ENCODE measurements at regions not wholly inside any gene's neighbourhood (a gene's known extent, or its start where the extent isn't known, plus 50 kb on each side); places are given as distances from the start of the nearest gene placed in this dataset.

- ChIA-PET CTCF (interaction anchor here (1.2 kb wide), 1 partner anchor 9 kb away, joined by 3 read pairs; no protein-coding TSS in a partner anchor), POLR2A (no interaction called here)
These were observed 551.1 kb downstream of the PLPP3 start for GRCh38 chr1:56028244-56028643.

- POLR2A ChIA-PET = no interaction called here
- CTCF ChIA-PET = no interaction called here
These were observed 553.4 kb downstream of the PLPP3 start for GRCh38 chr1:56025942-56026341.

DNA sequence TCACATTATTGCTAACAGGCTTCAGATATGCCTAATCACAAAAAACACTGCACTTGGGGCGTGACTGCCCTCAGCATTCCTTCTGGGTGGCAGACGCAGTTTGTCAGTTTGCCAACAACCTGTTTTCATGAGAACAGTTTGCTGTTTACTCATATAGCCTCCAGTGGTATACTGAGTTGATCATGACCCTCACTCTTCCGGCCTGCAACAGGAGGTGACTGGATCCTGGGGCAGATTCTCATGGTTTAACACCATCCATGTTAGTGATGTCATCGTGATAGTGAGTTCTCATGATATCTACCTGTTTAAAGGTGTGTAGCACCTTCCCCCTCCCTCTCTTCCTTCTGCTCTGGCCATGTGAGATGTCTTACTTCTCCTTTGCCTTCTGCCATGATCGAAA is 555.2 kb downstream of the PLPP3 start:
- CTCF ChIA-PET = no interaction called here
- POLR2A ChIA-PET = no interaction called here

DNA sequence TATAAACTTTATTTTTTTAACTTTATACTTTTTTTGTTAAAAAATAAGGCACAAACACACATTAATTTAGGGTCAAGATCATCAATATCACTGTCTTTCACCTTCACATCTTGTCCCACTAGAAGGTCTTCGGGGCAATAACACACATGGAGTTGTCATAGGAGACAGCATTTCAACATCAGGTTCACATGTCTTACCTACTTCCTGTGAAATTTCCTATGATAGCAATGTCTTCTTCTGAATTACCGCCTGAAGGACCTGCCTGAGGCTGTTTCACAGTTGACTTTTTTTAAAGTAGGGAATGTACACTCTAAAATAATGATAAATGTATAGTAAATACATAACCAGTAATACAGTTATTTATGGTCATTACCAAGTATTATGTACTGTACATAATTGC is 559.4 kb downstream of the PLPP3 start:
- ChIA-PET POLR2A (no interaction called here), CTCF (interaction anchor here (0.9 kb wide), 1 partner anchor 8 kb away, joined by 3 read pairs; no protein-coding TSS in a partner anchor)

DNA sequence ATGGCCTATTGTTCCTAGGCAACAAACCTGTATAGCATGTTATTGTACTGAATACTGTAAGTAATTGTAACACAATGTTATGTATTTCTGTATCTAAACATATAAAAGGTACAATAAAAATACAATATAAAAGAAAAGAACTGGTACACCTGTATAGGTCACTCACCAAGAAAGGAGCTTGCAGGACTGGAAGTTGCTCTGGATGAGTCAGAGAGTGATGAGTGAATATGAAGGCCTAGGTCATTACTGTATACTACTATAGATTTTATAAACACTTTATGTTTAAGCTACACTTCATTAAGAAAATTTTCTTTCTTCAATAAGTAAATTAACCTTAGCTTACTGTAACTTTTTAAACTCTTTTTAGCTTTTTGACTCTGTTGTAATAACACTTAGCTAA is 559.9 kb downstream of the PLPP3 start:
- POLR2A ChIA-PET = no interaction called here

GRCh38 chr1:56017336-56017735 is 562.0 kb downstream of the PLPP3 start:
- ChIA-PET POLR2A (no interaction called here), CTCF (no interaction called here)

More for the DNA sequence above, 559.9 kb downstream of the PLPP3 start:
- CTCF ChIA-PET = interaction anchor here (0.9 kb wide), 1 partner anchor 8 kb away, joined by 3 read pairs; no protein-coding TSS in a partner anchor

DNA sequence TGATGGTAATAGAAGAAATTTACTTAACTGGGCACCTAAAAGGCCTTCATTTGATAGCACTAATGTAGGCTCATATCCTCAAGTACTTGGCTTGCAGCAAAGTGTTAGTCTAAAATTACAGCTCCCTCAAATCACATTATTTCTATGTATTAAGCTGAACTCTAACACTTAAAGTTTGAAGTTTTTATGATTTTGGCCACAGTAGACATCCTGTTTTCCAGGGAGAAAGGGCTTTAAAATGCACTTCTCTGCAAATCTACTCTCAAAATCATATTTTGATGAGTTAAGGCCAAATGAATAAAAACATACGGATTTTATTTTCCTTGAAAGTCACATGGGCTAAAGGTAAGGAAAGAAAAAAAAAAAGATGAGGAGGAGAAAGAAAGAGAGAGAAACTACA is 575.5 kb downstream of the PLPP3 start:
- POLR2A ChIA-PET = no interaction called here
- CTCF ChIA-PET = no interaction called here

- POLR2A ChIA-PET = no interaction called here
- CTCF ChIA-PET = no interaction called here
These were observed 577.1 kb downstream of the PLPP3 start for GRCh38 chr1:56002231-56002630.

DNA sequence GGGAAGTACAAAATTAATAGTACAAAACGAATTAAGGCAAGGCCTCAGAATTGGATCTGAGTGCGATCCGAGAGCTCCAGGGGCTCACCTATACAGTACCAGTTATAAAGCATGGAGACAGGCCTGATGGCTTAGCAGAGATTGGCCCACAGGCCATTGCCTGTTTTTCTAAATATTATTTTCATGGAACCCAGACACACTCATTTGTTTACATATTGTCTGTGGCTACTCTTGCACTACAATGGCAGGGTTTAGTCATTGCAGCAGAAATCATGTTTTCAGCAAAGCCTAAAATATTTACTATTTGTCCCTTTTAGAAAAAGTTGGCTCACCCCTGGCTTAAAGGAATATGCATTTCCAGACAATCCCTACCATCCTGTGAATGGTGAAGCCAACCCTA is 578.9 kb downstream of the PLPP3 start:
- ChIA-PET CTCF (no interaction called here), POLR2A (no interaction called here)

DNA sequence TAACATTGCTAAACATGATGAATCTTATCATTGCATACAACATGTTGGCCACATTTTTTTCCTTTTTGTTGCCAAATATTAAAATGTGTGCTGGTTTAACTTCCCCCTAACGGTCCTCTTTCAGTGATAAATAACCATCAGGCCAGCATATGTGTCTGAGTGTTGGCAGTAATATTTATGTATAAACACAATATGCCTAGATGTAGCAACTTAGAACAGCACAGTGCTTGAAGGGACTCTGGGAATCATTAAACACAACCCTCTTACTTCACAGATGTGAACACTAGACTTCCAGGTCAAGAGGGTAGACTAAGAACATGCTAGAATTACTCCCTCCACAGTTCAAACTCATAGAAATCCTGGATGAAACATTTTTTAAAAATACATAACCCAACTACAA is 581.8 kb downstream of the PLPP3 start:
- POLR2A ChIA-PET = no interaction called here
- CTCF ChIA-PET = no interaction called here

GRCh38 chr1:55993646-55994318 is 585.6 kb downstream of the PLPP3 start:
- CTCF ChIA-PET = no interaction called here
- POLR2A ChIA-PET = no interaction called here

DNA sequence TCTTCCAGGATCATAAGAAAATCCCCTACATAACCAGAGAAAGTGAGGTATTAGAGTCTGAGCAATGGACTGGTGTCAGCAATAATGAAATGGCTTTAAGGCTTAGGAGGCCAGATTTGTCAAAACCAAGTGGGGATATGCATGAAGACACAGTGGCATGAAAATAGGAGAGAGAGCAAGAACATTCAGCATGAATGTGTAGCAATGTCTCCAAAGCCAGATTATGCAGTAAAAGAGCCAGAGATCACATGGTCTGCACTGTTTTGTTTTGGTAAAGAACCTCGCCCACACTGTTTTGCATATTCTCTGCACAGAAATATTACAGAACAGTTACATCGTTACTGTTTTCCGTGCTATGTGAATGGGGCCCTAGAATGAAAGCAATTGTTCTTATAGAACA is 589.4 kb downstream of the PLPP3 start:
- POLR2A ChIA-PET = no interaction called here

GRCh38 chr1:55988963-55989452 is 590.4 kb downstream of the PLPP3 start:
- CTCF ChIA-PET = no interaction called here

More for the DNA sequence above, 589.4 kb downstream of the PLPP3 start:
- CTCF ChIA-PET = no interaction called here

DNA sequence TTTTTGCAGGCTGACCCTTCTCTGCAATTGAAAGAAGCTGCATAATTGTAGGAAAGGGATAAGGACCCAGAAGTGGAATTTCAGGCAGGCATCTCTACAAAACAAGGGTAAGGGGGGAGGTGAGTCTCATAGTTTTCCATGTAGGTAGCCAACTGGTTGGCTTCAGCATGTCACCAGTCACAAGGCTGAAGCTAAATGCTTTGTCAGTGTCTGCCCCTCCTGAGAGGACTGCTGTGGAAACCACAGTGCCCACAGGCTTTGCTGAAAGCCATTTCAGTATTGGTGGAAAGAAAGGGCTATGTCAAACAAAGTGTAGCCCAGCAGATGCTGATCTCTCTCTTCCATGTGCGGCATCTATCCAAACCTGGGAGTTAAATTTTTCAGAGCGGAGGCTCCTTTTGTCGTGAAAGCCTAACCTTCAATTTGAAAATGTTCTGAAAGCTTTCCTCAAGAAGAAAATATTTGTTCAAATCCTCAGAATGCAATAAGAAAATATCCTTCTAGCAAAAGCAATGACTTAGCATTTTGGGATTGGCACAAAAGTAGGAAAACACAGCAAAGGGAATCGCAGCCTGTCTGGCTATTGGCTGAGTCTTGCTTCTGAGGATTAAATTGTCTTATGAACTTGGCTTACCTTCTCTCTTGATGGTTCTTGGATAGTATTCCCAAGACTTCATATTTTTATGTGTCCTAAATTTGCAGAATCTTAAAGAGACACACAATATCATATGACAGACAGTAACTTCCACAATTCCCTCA is 591.7 kb downstream of the PLPP3 start:
- ChIA-PET CTCF (no interaction called here), POLR2A (no interaction called here)

More at GRCh38 chr1:55988963-55989452, 590.4 kb downstream of the PLPP3 start:
- POLR2A ChIA-PET = no interaction called here

DNA sequence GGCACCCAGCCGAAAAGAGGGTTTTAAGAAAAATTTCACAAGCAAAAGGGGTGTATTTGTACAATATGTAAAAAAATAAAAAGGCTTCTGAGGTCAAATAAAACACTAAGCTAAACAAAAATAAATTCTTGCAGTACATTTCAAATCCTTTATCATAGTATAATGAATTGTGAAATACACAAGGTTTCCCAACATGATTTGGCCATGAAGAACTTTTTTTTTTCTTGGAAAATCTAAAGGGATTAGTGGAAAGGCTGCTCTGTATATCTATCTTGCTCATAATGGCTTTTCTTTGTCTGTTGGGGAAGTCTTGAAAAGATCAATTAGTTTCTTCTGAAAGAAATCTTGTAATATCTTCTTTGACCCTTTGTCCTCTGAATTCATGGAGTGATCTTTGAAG is 593.4 kb downstream of the PLPP3 start:
- ChIA-PET CTCF (no interaction called here), POLR2A (no interaction called here)

DNA sequence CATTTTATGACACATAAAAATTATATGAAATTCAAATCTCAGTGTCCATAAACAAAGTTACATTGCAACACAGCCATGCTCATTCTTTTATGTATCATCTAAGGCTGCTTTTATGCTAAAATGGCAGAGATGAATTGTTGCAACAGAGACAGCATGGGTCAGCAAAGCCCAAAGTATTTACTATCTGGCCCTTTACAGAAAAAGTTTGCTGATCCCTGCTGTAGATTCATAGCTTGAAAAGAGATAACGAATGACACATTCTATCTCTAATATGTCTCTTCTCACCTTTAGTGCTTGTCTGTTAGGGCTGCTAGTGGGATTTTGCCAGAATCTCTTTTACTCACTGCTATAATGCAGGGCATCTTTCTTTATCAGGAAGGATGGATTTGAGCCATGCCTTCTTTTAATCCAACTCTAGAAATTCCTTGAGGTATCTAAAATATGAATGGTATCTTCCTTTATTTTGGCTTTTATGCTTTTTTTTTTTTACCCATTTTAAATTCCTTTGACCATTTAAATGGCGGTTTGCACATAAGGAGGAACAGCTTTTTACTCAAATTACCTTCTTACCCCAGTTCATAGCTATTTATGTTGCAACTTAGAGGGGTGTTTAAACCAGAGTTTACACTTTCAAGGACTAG is 598.2 kb downstream of the PLPP3 start:
- CTCF ChIA-PET = no interaction called here
- POLR2A ChIA-PET = no interaction called here

GRCh38 chr1:55980582-55980981 is 598.8 kb downstream of the PLPP3 start:
- CTCF ChIA-PET = no interaction called here
- POLR2A ChIA-PET = no interaction called here

DNA sequence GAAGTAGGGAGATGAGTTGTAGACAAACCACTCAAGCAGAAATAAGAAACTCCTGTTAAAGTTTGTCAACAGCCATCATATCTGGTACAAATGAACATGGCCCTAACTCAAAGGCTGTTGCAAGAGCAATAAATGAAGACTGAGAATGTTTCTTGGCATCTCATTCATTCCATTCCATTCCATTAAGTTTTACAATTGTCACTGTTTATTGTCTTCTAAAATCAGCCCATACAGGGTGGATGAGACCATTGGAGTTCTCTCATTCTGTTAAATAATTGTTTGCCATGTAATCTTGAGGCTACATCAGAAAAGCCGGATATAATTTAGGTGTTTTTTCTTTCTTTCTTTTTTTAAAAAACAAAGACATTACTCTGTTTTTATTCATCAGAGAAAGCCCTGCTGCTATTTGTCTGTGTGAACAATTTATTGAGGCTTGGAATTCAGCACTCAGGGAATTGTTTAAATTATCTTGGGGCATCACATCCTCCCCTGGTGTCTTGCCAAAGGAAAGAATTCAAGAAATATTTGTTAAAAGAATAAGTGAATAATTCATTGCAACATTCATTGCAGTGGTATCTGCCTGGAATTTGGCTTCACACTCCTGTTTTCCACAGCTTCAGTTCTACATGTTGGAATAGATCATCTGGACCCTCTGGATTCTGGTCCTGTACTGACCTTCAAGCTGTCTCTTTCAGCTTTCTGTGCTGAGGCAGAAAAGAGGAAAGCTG is 604.5 kb downstream of the PLPP3 start:
- POLR2A ChIA-PET = no interaction called here
- CTCF ChIA-PET = no interaction called here

GRCh38 chr1:55970526-55971110 is 608.7 kb downstream of the PLPP3 start:
- ChIA-PET CTCF (no interaction called here), POLR2A (no interaction called here)

- ChIA-PET POLR2A (no interaction called here), CTCF (no interaction called here)
These were observed 610.0 kb downstream of the PLPP3 start for GRCh38 chr1:55969322-55969721.

Data from activated CD8-positive, alpha-beta memory T cell treated with anti-CD3 and anti-CD28 coated beads for 36 hours (primary cell).